ENCODE measurements at regions not wholly inside any gene's neighbourhood (a gene's known extent, or its start where the extent isn't known, plus 50 kb on each side); places are given as distances from the start of the nearest gene placed in this dataset.

GRCh38 chr3:137542049-137542448 is 222.1 kb upstream of the SOX14 start:
- TF ChIP-seq YY1 (IDR thresholded peaks at IDR 0.05; ENCODE audit: insufficient read depth, insufficient read length) (no peak), ZNF274 (IDR thresholded peaks at IDR 0.05; ENCODE audit: low read depth, low read length) (no peak)

Data from NT2/D1 (cell line).